Suprapubic skin (tissue), 4 donors: ENCODE measurements at regions not wholly inside any gene's neighbourhood (a gene's known extent, or its start where the extent isn't known, plus 50 kb on each side); places are given as distances from the start of the nearest gene placed in this dataset.

Experiments
- CTCF ChIP-seq, 2 donors: fragments of 200-600 bp in 1 of 2; fragments of 450-650 bp in 1 of 2; sonication (generic) in 1 of 2; IDR thresholded peaks; one replicate each; pipeline ENCODE4 v1.5.1; 2016 to 2019; ENCODE audit warnings: antibody characterized with exemption in 2 of 2, mild to moderate bottlenecking in 1 of 2, moderate library complexity in 1 of 2
- EP300 ChIP-seq: sonication (generic); formaldehyde crosslinking; IDR thresholded peaks from one replicate; pipeline ENCODE4 v1.6.1; 2017; ENCODE audit warnings: antibody characterized with exemption
- POLR2AphosphoS5 ChIP-seq, 3 donors: sonication (generic); formaldehyde crosslinking; IDR thresholded peaks; one replicate each; pipeline ENCODE4 v1.6.1; 2017; ENCODE audit warnings: antibody characterized with exemption in 3 of 3

- TF ChIP-seq CTCF (IDR thresholded peaks at IDR 0.05) (no peak), POLR2AphosphoS5 (IDR thresholded peaks at IDR 0.05) (no peak), EP300 (no peak)
These were observed 218.1 kb downstream of the SNX19 start for GRCh38 chr11:130698174-130698573.
